ENCODE measurements at regions not wholly inside any gene's neighbourhood (a gene's known extent, or its start where the extent isn't known, plus 50 kb on each side); places are given as distances from the start of the nearest gene placed in this dataset.

GRCh38 chr2:7476371-7476770 is 559.2 kb downstream of the RNF144A start:
- no peak for DNase-seq

DNA sequence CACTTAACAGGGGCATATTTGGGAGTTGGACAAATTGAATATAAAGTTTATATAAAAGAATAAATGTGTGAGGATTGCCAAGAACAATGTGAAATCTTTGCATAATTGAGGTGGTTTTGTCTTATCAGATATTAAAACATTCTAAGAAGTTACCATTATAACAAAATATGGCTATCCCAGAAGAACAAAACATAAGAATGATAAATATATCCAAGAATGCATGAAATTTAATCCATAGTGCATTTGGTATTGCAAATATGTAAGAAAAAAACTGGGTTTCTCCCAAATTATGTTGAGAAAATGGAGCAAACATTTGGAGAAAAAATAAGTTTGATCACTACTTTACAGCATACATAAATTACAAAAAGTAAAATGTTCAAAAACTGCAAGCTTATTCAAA is 562.4 kb downstream of the RNF144A start:
- no peak for DNase-seq

GRCh38 chr2:7480431-7480830 is 563.2 kb downstream of the RNF144A start:
- DNase-seq: no peak

DNA sequence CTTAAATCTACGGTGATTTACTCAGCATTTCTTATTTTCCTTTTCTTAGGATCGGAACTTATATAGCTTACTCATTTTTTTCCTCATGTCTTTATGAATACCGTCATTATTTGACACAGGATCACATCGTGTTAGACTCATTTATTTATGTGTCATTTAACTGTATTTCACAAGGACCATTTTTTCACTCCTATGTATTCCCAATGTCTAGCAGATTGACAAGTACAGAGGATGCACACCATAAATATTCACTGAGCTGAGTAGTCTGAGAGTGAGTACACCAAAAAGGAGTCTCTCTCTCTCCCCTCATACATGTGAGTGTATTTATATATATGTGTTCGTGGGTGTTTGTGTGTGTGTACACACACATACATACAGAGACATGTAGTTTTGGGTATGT is 573.5 kb downstream of the RNF144A start:
- no peak for DNase-seq

DNA sequence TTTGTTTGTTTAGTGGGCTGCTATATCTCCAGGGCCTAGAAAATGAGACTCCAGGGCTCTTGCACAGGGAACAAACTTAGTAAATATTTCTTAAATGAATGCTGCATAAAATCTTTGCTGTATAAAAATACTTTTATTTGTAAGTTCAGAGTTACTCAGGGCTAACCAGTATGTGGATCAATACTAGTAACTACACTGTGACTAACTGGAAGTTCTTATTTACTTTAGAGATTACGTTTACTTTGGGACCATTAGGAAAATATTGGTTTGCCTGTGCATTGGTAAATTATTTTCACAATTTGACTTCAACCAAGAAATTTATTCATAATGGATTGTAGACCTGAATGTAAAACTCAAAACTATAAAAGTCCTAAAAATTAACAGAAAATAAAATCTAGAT is 575.5 kb downstream of the RNF144A start:
- no peak for DNase-seq

DNA sequence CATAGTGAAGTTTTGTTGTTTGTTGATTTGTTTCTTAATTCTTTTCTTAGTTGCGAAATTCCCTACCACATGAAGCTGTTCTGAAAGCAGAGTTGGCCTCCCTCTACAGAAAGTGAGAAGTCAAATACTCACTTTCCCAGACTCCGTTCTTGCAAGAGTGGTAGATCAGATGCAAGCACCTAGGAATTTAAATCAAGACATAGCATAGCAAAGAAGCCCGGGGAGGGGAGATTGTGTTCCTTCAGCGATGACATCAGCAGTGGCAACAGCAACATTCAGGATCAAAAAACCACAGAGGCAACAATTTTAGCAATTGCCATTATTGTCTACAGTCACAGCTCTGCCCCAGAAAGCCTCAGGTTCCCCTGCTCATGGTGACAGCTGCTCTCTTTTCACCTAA is 580.0 kb downstream of the RNF144A start:
- peak; percentile 5 for DNase-seq

- no peak for DNase-seq
Measured at GRCh38 chr2:7499018-7499417, 581.8 kb downstream of the RNF144A start.

- no peak for DNase-seq
Measured at GRCh38 chr2:7502336-7502735, 585.1 kb downstream of the RNF144A start.

GRCh38 chr2:7508296-7508943 is 591.2 kb downstream of the RNF144A start:
- no peak for DNase-seq

DNA sequence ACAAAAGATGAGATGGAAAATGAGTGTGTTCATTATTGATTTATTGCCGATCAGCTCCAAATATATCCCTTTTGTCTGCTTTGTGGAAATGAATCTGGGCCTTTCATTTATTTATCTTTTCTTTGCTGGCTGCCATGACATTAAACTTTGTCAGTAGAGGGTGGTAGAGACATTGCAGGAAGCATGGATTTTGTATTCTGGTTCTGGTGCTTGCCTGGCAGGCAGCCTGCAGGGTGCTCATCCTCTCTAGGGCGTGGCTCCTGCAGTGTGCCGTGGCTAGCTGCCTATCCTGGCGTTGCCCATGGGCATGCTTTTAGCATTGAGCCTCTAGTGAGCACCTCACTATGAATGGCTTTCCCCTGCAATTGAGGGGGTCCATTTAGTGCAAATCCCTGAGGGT is 593.1 kb downstream of the RNF144A start:
- no peak for DNase-seq

DNA sequence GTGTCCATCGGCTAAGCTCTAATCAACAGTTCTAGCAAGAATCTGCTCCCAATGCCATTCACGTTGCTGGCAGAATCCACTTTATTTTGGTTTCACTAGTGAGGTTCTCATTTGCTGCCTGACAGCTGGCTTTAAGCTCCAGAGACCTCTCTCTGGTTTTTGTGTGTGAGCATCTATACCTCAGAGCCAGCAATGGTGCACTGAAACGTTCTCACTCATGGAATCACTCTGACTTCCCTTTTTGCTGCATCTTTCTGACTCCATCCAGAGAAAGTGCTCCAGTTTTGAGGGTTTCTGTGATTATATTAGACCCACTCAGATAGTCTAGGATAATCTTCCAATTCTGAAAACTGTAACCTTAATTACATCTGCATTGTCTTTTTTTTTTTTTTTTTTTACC is 596.6 kb downstream of the RNF144A start:
- no peak for DNase-seq

DNA sequence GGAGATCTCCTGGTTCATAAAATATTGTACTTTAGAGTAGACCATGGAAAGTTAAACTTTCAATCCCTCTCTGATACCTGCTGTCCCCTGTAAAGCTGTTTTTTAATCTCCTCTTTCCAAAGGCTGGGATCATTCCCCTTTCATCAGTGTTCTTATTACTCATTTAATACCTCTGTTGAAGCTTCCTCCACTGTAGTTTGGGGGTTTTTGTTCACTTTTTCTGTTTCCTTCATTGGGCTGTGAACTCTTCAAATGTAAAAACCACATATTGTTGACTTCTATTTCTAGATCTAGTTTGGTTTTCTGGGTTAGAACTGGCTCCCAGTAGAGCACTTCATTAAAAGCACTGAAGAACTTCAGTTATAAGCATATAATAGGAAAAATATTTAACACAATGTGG is 598.1 kb downstream of the RNF144A start:
- DNase-seq: no peak

GRCh38 chr2:7516484-7517063 is 599.4 kb downstream of the RNF144A start:
- DNase-seq: no peak

DNA sequence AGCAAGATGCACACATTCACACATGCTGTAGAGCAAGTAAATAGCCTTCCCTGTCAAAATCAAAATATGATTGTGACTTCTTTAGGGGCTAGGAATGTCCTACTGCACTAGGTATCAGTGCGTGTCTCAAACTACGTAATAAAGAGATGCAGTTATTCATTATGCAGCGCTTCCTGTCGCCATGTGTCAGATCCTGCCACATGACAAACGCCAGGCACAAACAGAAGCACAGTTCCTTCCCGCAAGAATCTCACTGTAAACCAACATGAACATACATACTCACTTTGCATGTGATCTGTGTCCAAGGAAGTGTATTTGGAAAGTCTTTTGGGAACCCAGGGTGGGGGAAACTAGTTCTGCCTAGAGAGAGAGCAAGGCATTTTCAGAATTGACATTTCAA is 599.9 kb downstream of the RNF144A start:
- no peak for DNase-seq

DNA sequence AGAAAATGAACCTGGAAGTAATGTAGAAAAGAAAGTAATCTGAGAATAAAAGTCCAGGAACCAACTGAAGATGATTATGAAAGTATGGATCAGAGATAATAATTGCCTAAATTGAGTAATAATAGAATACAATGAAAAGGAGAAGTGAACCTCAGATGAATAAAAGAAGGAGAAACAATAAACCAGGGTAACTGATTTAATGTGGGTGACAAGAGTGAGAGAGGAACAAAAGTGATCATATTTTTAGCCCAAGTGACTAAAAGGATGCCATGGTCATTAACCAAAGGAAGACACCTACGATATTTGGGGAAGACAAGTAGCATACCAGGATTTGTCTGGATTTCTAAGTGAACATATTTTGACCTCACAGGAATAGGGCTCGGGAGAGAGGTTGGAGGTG is 600.6 kb downstream of the RNF144A start:
- DNase-seq: no peak

DNA sequence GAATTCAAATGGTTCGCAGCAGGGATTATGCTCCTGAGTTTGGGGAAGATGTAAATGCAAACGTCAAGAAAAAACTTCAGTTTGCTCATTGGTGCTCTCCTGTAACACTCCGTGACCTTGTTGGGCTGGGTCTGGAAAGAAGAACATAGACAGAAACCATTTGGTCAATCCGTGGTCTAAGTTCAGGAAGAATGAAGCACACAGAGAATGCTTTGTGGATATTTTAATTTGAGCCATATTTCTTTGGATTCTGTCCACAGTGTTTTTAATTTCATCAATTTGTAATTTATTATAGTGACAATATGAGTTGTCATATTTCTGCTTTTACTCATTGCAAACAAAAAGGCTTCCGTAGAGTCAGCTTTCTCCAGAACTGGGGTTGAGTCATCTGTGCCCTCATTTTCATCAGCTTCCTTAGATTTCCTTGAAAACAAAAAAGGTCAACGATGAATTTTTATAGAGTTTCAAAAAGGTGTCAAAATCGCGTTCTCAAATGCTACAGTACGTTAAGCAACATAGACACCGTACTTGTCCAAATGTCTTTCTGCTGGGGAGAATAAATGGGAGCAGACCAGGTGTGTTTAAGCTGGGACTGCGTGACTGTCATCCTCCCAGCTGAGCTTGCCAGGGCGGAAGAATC is 606.4 kb downstream of the RNF144A start:
- DNase-seq: no peak

GRCh38 chr2:7524195-7524594 is 607.0 kb downstream of the RNF144A start:
- no peak for DNase-seq

DNA sequence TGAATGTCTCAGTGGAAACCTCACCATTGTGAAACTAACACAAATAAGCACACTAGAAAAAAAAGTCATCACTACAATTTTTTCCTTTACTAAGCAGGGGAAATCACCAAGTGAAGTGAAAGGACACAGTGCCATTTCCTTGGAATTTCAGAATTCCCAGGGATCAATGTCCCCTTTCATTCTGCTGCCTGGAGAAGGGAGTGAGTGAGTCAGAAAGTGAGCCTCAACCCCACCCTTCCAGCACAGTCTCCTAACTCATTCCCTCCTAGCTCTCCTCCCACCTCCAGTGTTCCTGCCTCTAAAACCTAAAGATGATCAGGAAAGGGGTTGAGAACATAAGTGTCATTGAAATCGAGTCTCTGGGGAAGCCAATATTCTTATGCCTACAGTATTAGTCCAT is 608.5 kb downstream of the RNF144A start:
- no peak for DNase-seq

- DNase-seq: no peak
Measured at GRCh38 chr2:7527165-7527722, 610.0 kb downstream of the RNF144A start.

DNA sequence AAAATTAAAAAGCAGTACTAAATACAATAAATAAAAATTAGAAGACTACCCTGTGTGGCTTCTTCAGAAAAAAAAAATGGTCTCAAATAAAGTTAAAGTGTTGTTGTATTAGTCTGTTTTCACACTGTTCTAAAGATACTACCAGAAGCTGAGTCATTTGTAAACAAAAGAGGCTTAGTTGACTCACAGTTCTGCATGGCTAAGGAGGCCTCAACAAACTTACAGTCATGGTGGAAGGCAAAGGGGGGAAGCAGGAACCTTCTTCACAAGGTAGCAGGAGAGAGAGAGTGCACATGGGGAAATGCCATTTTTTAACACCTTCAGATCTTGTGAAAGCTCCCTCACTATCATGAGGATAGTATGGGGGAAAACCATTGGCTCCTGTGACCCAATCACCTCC is 612.8 kb downstream of the RNF144A start:
- no peak for DNase-seq

DNA sequence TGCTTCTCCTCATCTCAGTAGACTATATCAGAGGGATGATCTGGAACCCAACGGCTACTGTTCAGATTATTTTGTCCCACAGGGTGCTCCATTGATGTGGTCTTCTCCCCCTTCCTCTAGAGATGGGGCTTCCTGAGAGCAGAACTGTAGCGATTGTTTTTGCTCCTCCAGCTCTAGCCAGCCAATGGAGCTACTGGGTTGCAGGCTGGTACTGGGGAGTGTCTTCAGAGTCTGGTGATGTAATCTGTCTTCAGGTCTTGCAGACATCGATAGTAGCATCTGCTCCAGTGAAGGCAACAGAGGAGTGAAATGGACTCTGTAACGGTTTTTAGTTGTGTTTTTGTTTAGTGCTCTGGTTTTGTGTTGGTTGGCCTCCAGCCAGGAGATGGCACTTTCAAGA is 621.9 kb downstream of the RNF144A start:
- DNase-seq: no peak

DNA sequence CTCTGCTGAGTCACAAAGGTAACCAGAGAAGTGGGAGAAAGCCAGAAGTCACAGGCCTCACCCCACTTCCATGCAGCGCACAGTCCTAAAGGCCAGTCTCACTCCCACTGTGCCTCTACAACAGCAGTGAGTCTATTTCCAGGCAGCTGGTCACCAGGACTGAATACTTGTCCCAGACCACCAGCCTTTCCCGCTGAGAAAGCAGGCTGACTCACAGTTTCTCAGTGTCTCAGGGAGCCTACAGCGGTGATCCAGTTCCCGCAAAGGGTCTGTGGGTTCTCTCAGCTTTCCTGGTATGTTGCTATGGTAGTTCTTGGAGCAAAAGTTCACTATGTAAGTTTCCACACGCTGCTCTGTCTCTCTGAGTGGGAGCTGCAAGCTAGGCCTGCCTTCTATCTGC is 622.5 kb downstream of the RNF144A start:
- DNase-seq: no peak

DNA sequence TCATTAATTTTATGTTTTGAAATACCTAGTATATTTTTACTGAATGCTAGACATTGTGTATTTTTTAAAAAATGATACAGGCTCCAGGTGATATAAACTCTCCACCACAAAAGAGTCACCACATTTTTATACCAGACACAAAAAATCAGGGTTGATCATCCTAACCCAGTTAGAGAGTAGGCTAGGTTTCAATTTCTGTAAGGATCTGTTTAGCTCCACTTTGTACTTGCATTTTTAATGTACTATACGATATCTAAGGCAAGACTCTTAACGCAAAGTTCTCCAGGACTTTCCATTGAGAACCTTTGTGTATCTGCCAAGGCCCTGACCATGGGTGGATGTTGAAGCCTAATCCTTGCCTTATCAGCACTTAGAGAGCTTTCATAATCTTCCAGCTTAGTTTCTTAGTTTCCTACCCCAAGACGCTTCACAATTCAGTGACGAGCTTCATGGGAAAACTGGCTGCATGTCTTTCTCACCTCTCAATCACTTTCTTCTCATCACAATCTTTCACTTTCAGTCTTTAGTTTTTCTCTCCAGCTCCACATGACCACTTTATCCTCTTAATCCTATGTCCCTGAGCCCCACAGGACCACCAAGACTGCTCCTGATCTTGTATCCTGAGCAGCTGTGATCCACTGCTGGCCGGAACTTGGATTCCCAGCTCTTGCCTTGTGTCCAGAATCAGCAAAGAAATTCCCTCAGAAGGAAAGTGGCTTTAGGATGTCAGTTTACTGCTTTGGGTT is 635.8 kb downstream of the RNF144A start:
- no peak for DNase-seq

DNA sequence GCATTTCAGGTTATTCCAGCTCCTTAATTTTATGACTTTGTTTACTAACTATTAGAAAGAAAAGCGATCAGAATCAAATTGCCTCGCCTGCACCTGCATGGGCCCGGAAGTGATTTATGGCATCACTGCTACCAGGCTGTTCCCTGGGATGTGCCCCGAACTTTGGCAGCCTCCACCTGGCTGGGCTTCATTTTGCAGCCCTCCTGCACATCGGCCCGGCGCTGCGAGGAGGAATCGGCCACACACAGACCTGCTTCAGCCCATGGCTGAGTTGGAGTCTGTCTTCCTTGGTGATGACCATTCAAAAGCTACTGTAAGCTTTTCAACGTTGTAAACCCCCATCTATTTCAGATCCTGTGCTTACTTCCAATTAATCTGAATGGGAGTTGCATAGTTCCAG is 638.0 kb downstream of the RNF144A start:
- no peak for DNase-seq
